Astrocyte (in vitro differentiated cells and primary cell): ENCODE measurements at regions not wholly inside any gene's neighbourhood (a gene's known extent, or its start where the extent isn't known, plus 50 kb on each side); places are given as distances from the start of the nearest gene placed in this dataset.
A peak's percentile ranks its signal among the peaks of the same experiment; 100 is the strongest.

Experiments
- DNase-seq: peaks from one replicate; pipeline ENCODE4 v3.0.0-alpha.2; 2010; ENCODE audit warnings: low read depth
- FAIRE-seq: peaks from 2 replicates; lab custom pipeline; 2011; peaks lifted over from hg19 to GRCh38; lab: Jason Lieb, UNC
- H2AFZ ChIP-seq: 2 replicates; pipeline ENCODE4 v1.6.0; 2012; ENCODE audit warnings: low read depth, low read length, inconsistent platforms
- H3K27ac ChIP-seq: 2 replicates; pipeline ENCODE4 v1.5.1; 2011; ENCODE audit warnings: low read depth, low read length, inconsistent platforms
- H3K27me3 ChIP-seq: 2 replicates; pipeline ENCODE4 v1.6.0; 2011; ENCODE audit warnings: low read length, inconsistent platforms; ENCODE audit not compliant: insufficient read depth
- H3K36me3 ChIP-seq: 2 replicates; pipeline ENCODE4 v1.5.1; 2011; ENCODE audit warnings: low read length, inconsistent platforms; ENCODE audit not compliant: insufficient read depth
- H3K4me1 ChIP-seq: 2 replicates; pipeline ENCODE4 v1.5.1; 2011; ENCODE audit warnings: low read length, inconsistent platforms; ENCODE audit not compliant: insufficient read depth
- H3K4me2 ChIP-seq: 2 replicates; pipeline ENCODE4 v1.6.0; 2012; ENCODE audit warnings: low read length, inconsistent platforms
- H3K4me3 ChIP-seq: 2 replicates; pipeline ENCODE4 v1.5.1; 2011; ENCODE audit warnings: low read depth, mild to moderate bottlenecking, low read length, inconsistent platforms; ENCODE audit not compliant: insufficient read depth
- H3K79me2 ChIP-seq: 2 replicates; pipeline ENCODE4 v1.6.0; 2012; ENCODE audit warnings: mild to moderate bottlenecking, low read length, inconsistent platforms; ENCODE audit not compliant: insufficient read depth
- H3K9ac ChIP-seq: 2 replicates; pipeline ENCODE4 v1.6.0; 2012; ENCODE audit warnings: mild to moderate bottlenecking, low read length, inconsistent platforms
- H3K9me3 ChIP-seq: 2 replicates; pipeline ENCODE4 v1.5.1; 2012; ENCODE audit warnings: low read depth, mild to moderate bottlenecking, low read length, inconsistent platforms; ENCODE audit not compliant: insufficient read depth
- H4K20me1 ChIP-seq: 2 replicates; pipeline ENCODE4 v1.6.0; 2012; ENCODE audit warnings: low read length, inconsistent platforms; ENCODE audit not compliant: insufficient read depth
- H3K27ac Mint-ChIP-seq: one replicate; pipeline ENCODE4 v1.8.0; 2021; ENCODE audit warnings: mild to moderate bottlenecking, mixed read lengths; ENCODE audit not compliant: unreplicated experiment
- H3K27me3 Mint-ChIP-seq: one replicate; pipeline ENCODE4 v1.8.0; 2021; ENCODE audit warnings: low read depth, mixed read lengths; ENCODE audit not compliant: unreplicated experiment
- H3K36me3 Mint-ChIP-seq: one replicate; pipeline ENCODE4 v1.8.0; 2021; ENCODE audit warnings: low read depth, mixed read lengths; ENCODE audit not compliant: unreplicated experiment
- H3K4me1 Mint-ChIP-seq: one replicate; pipeline ENCODE4 v1.8.0; 2021; ENCODE audit warnings: low read depth, mixed read lengths; ENCODE audit not compliant: unreplicated experiment
- H3K4me3 Mint-ChIP-seq: one replicate; pipeline ENCODE4 v1.8.0; 2021; ENCODE audit warnings: mild to moderate bottlenecking, moderate library complexity, mixed read lengths; ENCODE audit not compliant: unreplicated experiment
- H3K9me3 Mint-ChIP-seq: one replicate; pipeline ENCODE4 v1.8.0; 2021; ENCODE audit warnings: mild to moderate bottlenecking, mixed read lengths; ENCODE audit not compliant: unreplicated experiment
- EZH2 ChIP-seq: IDR thresholded peaks from 2 replicates; pipeline ENCODE4 v1.6.1; 2012; ENCODE audit warnings: mild to moderate bottlenecking, low read length, inconsistent platforms; ENCODE audit not compliant: insufficient read depth
- TF ChIP-seq, protein P1 (sequence below): IDR thresholded peaks from 2 replicates; pipeline ENCODE4 v1.5.1; 2011; ENCODE audit warnings: low read depth, mild to moderate bottlenecking, inconsistent platforms, low read length, moderate library complexity; ENCODE audit not compliant: insufficient read depth

DNA sequence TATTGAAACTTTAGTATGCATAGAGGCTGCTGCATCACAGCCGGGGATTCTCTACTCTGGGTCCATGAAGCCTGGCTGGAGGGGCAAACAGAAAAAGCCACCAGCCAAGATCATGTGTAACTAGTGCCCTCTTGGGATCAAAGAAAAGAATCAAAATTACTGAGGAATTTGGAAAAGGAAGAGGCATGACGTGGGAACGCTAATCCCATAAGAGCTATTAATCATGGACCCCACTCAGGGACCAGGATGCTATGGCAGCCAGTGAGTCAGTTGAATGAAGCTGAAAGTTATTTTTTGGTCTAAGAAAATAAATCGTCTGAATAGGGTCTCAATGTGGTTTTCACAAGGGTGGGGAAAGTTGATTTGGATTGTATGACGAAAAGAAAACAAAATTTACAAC, 1165.1 kb downstream of the ROBO2 start:
- Mint-ChIP-seq H3K36me3 (no peaks in the 10 kb centered on the region), H3K9me3 (no peaks in the 10 kb centered on the region), H3K27ac (peak overlapping the region; percentile 47), H3K4me1 (peaks cover 6% of the 10 kb centered on the region), H3K27me3 (no peaks in the 10 kb centered on the region), H3K4me3 (no peak overlapping the region)
- H3K27me3 ChIP-seq, result no peaks in the 10 kb centered on the region
- peaks cover 3% of the 10 kb centered on the region for H3K4me1 ChIP-seq
- no peak for TF ChIP-seq EZH2
- TF ChIP-seq, protein P1, sequence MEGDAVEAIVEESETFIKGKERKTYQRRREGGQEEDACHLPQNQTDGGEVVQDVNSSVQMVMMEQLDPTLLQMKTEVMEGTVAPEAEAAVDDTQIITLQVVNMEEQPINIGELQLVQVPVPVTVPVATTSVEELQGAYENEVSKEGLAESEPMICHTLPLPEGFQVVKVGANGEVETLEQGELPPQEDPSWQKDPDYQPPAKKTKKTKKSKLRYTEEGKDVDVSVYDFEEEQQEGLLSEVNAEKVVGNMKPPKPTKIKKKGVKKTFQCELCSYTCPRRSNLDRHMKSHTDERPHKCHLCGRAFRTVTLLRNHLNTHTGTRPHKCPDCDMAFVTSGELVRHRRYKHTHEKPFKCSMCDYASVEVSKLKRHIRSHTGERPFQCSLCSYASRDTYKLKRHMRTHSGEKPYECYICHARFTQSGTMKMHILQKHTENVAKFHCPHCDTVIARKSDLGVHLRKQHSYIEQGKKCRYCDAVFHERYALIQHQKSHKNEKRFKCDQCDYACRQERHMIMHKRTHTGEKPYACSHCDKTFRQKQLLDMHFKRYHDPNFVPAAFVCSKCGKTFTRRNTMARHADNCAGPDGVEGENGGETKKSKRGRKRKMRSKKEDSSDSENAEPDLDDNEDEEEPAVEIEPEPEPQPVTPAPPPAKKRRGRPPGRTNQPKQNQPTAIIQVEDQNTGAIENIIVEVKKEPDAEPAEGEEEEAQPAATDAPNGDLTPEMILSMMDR, result peak; percentile 27
- H3K4me2 ChIP-seq, result peak overlapping the region; percentile 66
- FAIRE-seq (peak; percentile 91), DNase-seq (peak; percentile 83)
- peak overlapping the region; percentile 15 for H3K9ac ChIP-seq
- H3K4me3 ChIP-seq, result no peak overlapping the region
- peak overlapping the region; percentile 57 for H3K27ac ChIP-seq
- H2AFZ ChIP-seq, result no peak overlapping the region
- no peaks in the 10 kb centered on the region for H4K20me1 ChIP-seq
- H3K36me3 ChIP-seq, result no peaks in the 10 kb centered on the region
- no peaks in the 10 kb centered on the region for H3K9me3 ChIP-seq
- H3K79me2 ChIP-seq, result no peaks in the 10 kb centered on the region

- no peak for DNase-seq
- Histone ChIP-seq H3K27me3 (no peaks in the 10 kb centered on the region), H3K27ac (no peak overlapping the region), H3K4me2 (no peak overlapping the region), H3K36me3 (no peaks in the 10 kb centered on the region), H4K20me1 (no peaks in the 10 kb centered on the region), H3K9ac (no peak overlapping the region), H3K79me2 (no peaks in the 10 kb centered on the region), H3K9me3 (no peaks in the 10 kb centered on the region), H2AFZ (no peak overlapping the region), H3K4me3 (no peak overlapping the region), H3K4me1 (no peaks in the 10 kb centered on the region)
- no peaks in the 10 kb centered on the region for H3K36me3 Mint-ChIP-seq
- no peak overlapping the region for H3K27ac Mint-ChIP-seq
- no peak overlapping the region for H3K4me3 Mint-ChIP-seq
- TF ChIP-seq, protein P1, result no peak
- TF ChIP-seq EZH2, result no peak
- H3K9me3 Mint-ChIP-seq, result peaks cover 1% of the 10 kb centered on the region
- no peak for FAIRE-seq
- no peaks in the 10 kb centered on the region for H3K4me1 Mint-ChIP-seq
- H3K27me3 Mint-ChIP-seq, result no peaks in the 10 kb centered on the region
These were observed 1181.4 kb downstream of the ROBO2 start for GRCh38 chr3:78221300-78221699.

GRCh38 chr3:78221796-78222195, 1181.9 kb downstream of the ROBO2 start:
- TF ChIP-seq EZH2, result no peak
- TF ChIP-seq, protein P1, result no peak
- Histone ChIP-seq H3K36me3 (no peaks in the 10 kb centered on the region), H3K9me3 (no peaks in the 10 kb centered on the region), H3K27me3 (no peaks in the 10 kb centered on the region), H3K4me2 (no peak overlapping the region), H3K27ac (no peak overlapping the region), H3K4me1 (no peaks in the 10 kb centered on the region), H2AFZ (no peak overlapping the region), H4K20me1 (no peaks in the 10 kb centered on the region), H3K4me3 (no peak overlapping the region), H3K9ac (no peak overlapping the region), H3K79me2 (no peaks in the 10 kb centered on the region)
- Mint-ChIP-seq H3K27me3 (no peaks in the 10 kb centered on the region), H3K4me1 (no peaks in the 10 kb centered on the region), H3K36me3 (no peaks in the 10 kb centered on the region), H3K27ac (no peak overlapping the region), H3K4me3 (no peak overlapping the region), H3K9me3 (peaks cover 1% of the 10 kb centered on the region)
- FAIRE-seq (no peak), DNase-seq (no peak)
